WTC11 (cell line): ENCODE measurements at regions not wholly inside any gene's neighbourhood (a gene's known extent, or its start where the extent isn't known, plus 50 kb on each side); places are given as distances from the start of the nearest gene placed in this dataset.

ENCODE experiments used
- ATAC-seq: fragments of 200-7000 bp; cut with Tn5 transposase; 2 replicates; pipeline ENCODE4 v1.10.0; 2021; ENCODE audit warnings: mild to moderate bottlenecking, moderate library complexity
- CTCF ChIA-PET: fragments of 300-600 bp; sonication (Branson Sonifier 250); formaldehyde crosslinking; loops from one replicate; lab custom pipeline; 2021; ENCODE audit warnings: antibody characterized with exemption; lab: Charles Lee
- POLR2A ChIA-PET: fragments of 350-600 bp; sonication (Branson Sonifier 250); formaldehyde crosslinking; loops from one replicate; lab custom pipeline; 2021; ENCODE audit warnings: antibody characterized with exemption; lab: Charles Lee
- DNase-seq: peaks from one replicate; pipeline ENCODE4 v3.0.0; 2021; ENCODE audit warnings: low spot score
- H3K27ac Mint-ChIP-seq: 2 replicates; pipeline ENCODE4 v1.8.0; 2021; ENCODE audit warnings: mixed read lengths
- H3K27me3 Mint-ChIP-seq: 2 replicates; pipeline ENCODE4 v1.8.0; 2021; ENCODE audit warnings: low read depth, mild to moderate bottlenecking, moderate library complexity, mixed read lengths
- H3K36me3 Mint-ChIP-seq: 2 replicates; pipeline ENCODE4 v1.8.0; 2021; ENCODE audit warnings: mixed read lengths
- H3K4me1 Mint-ChIP-seq: 2 replicates; pipeline ENCODE4 v1.8.0; 2022; ENCODE audit warnings: mixed read lengths
- H3K4me3 Mint-ChIP-seq: 2 replicates; pipeline ENCODE4 v1.8.0; 2021; ENCODE audit warnings: mild to moderate bottlenecking, moderate library complexity, mixed read lengths
- H3K9me3 Mint-ChIP-seq: 2 replicates; pipeline ENCODE4 v1.8.0; 2021; ENCODE audit warnings: mixed read lengths
- ATF1 ChIP-seq: sonication (generic); formaldehyde crosslinking; IDR thresholded peaks from 2 replicates; pipeline ENCODE4 v1.8.1; 2023; ENCODE audit warnings: mild to moderate bottlenecking, moderate library complexity, missing genetic modification reagents
- E2F1 ChIP-seq: sonication (generic); formaldehyde crosslinking; IDR thresholded peaks from 2 replicates; pipeline ENCODE4 v1.8.0; 2022; ENCODE audit warnings: mild to moderate bottlenecking, missing genetic modification reagents
- ELF4 ChIP-seq: sonication (generic); formaldehyde crosslinking; IDR thresholded peaks from 2 replicates; pipeline ENCODE4 v1.8.1; 2022; ENCODE audit warnings: low read depth, mild to moderate bottlenecking, moderate library complexity, missing genetic modification reagents
- IRF2 ChIP-seq: sonication (generic); formaldehyde crosslinking; IDR thresholded peaks from 2 replicates; pipeline ENCODE4 v1.8.0; 2022; ENCODE audit warnings: low read depth, missing genetic modification reagents, borderline replicate concordance
- KAT7 ChIP-seq: sonication (generic); formaldehyde crosslinking; IDR thresholded peaks from 2 replicates; pipeline ENCODE4 v1.8.1; 2023; ENCODE audit warnings: missing genetic modification reagents, mild to moderate bottlenecking, borderline replicate concordance
- MXD4 ChIP-seq: fragments of 250-450 bp; sonication (Bioruptor Pico); IDR thresholded peaks from 2 replicates; pipeline ENCODE4 v1.8.0; 2021; ENCODE audit warnings: mild to moderate bottlenecking, moderate library complexity, borderline replicate concordance
- NFE2L1 ChIP-seq: sonication (generic); formaldehyde crosslinking; IDR thresholded peaks from 2 replicates; pipeline ENCODE4 v1.8.1; 2023; ENCODE audit warnings: missing genetic modification reagents
- SP1 ChIP-seq: sonication (generic); formaldehyde crosslinking; conservative IDR thresholded peaks from 2 replicates; pipeline ENCODE4 v1.8.1; 2022; ENCODE audit warnings: missing genetic modification reagents
- TEAD1 ChIP-seq: sonication (generic); formaldehyde crosslinking; IDR thresholded peaks from 2 replicates; pipeline ENCODE4 v1.8.0; 2022; ENCODE audit warnings: mild to moderate bottlenecking, missing genetic modification reagents
- ZNF138 ChIP-seq: sonication (generic); formaldehyde crosslinking; conservative IDR thresholded peaks from 2 replicates; pipeline ENCODE4 v1.8.1; 2022; ENCODE audit warnings: mild to moderate bottlenecking, moderate library complexity, missing genetic modification reagents
- ZNF219 ChIP-seq: sonication (generic); formaldehyde crosslinking; IDR thresholded peaks from 2 replicates; pipeline ENCODE4 v1.8.0; 2023; ENCODE audit warnings: missing genetic modification reagents, mild to moderate bottlenecking, borderline replicate concordance
- TF ChIP-seq, protein P1 (sequence below): sonication (generic); formaldehyde crosslinking; IDR thresholded peaks from 2 replicates; pipeline ENCODE4 v1.8.1; 2022; ENCODE audit warnings: low read depth, missing genetic modification reagents, borderline replicate concordance
- TF ChIP-seq, protein P2 (sequence below): fragments of 250-450 bp; sonication (Bioruptor Pico); conservative IDR thresholded peaks from 2 replicates; pipeline ENCODE4 v1.9.0; 2021; ENCODE audit warnings: mild to moderate bottlenecking
- TF ChIP-seq, protein P3 (sequence below): sonication (generic); formaldehyde crosslinking; IDR thresholded peaks from 2 replicates; pipeline ENCODE4 v1.8.0; 2023; ENCODE audit warnings: missing genetic modification reagents, mild to moderate bottlenecking, borderline replicate concordance
- TF ChIP-seq, protein P4 (sequence below): sonication (generic); formaldehyde crosslinking; IDR thresholded peaks from 2 replicates; pipeline ENCODE4 v1.8.0; 2022; ENCODE audit warnings: mild to moderate bottlenecking, missing genetic modification reagents

GRCh38 chr10:9291081-9291480 lies 1236.6 kb downstream of the GATA3 start:
- Mint-ChIP-seq H3K27ac (no peak overlapping the region), H3K27me3 (peaks cover 3% of the 10 kb centered on the region; the same call in 1 of the 2 replicates), H3K4me1 (peaks cover 17% of the 10 kb centered on the region), H3K36me3 (no peaks in the 10 kb centered on the region), H3K9me3 (0 out of 2 replicates have a peak, but pooled peaks cover 3% of the 10 kb centered on the region), H3K4me3 (no peak overlapping the region)
- ATAC-seq = no peak
- TF ChIP-seq, protein P1, sequence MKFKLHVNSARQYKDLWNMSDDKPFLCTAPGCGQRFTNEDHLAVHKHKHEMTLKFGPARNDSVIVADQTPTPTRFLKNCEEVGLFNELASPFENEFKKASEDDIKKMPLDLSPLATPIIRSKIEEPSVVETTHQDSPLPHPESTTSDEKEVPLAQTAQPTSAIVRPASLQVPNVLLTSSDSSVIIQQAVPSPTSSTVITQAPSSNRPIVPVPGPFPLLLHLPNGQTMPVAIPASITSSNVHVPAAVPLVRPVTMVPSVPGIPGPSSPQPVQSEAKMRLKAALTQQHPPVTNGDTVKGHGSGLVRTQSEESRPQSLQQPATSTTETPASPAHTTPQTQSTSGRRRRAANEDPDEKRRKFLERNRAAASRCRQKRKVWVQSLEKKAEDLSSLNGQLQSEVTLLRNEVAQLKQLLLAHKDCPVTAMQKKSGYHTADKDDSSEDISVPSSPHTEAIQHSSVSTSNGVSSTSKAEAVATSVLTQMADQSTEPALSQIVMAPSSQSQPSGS (CRISPR knock-in tag) = no peak
- TF ChIP-seq, protein P2, sequence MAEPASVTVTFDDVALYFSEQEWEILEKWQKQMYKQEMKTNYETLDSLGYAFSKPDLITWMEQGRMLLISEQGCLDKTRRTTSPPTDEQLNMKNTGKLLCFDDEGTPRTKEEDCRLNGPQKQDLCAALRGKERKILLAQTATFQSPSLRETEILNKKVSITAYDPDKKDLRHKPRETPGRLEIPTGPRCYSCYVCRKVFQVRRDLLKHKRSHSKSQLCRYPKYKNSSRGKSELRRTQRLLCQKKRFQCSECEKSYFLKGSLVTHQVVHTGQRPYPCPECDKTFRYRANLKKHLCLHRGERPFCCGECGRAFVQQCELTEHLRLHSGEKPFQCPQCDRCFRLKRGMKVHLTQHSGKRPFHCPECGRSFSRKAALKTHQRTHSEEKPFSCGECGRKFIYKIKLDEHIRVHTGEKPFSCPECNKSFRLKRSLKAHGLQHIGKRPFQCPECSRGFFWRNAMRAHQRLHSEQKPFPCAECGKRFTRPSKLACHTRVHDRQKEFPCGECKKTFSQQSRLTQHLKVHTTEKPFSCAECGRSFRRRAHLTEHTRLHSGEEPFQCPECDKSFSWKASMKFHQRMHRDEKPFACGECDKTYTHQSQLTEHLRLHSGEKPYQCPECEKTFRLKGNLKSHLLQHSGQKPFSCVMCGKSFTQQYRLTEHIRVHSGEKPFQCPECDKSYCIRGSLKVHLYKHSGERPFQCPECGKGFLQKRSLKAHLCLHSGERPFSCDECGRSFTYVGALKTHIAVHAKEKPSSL (CRISPR knock-in tag) = no peak
- TF ChIP-seq ZNF138 (CRISPR knock-in tag) = no peak
- no peak for TF ChIP-seq KAT7
- TF ChIP-seq, protein P3, sequence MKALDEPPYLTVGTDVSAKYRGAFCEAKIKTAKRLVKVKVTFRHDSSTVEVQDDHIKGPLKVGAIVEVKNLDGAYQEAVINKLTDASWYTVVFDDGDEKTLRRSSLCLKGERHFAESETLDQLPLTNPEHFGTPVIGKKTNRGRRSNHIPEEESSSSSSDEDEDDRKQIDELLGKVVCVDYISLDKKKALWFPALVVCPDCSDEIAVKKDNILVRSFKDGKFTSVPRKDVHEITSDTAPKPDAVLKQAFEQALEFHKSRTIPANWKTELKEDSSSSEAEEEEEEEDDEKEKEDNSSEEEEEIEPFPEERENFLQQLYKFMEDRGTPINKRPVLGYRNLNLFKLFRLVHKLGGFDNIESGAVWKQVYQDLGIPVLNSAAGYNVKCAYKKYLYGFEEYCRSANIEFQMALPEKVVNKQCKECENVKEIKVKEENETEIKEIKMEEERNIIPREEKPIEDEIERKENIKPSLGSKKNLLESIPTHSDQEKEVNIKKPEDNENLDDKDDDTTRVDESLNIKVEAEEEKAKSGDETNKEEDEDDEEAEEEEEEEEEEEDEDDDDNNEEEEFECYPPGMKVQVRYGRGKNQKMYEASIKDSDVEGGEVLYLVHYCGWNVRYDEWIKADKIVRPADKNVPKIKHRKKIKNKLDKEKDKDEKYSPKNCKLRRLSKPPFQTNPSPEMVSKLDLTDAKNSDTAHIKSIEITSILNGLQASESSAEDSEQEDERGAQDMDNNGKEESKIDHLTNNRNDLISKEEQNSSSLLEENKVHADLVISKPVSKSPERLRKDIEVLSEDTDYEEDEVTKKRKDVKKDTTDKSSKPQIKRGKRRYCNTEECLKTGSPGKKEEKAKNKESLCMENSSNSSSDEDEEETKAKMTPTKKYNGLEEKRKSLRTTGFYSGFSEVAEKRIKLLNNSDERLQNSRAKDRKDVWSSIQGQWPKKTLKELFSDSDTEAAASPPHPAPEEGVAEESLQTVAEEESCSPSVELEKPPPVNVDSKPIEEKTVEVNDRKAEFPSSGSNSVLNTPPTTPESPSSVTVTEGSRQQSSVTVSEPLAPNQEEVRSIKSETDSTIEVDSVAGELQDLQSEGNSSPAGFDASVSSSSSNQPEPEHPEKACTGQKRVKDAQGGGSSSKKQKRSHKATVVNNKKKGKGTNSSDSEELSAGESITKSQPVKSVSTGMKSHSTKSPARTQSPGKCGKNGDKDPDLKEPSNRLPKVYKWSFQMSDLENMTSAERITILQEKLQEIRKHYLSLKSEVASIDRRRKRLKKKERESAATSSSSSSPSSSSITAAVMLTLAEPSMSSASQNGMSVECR = no peak
- TF ChIP-seq E2F1 = no peak
- no peak for TF ChIP-seq ATF1 (CRISPR knock-in tag)
- no peak for TF ChIP-seq IRF2 (CRISPR knock-in tag)
- no peak for TF ChIP-seq ZNF219 (CRISPR knock-in tag)
- no peak for TF ChIP-seq MXD4 (CRISPR knock-in tag)
- no peak for TF ChIP-seq TEAD1 (CRISPR knock-in tag)
- TF ChIP-seq, protein P4, sequence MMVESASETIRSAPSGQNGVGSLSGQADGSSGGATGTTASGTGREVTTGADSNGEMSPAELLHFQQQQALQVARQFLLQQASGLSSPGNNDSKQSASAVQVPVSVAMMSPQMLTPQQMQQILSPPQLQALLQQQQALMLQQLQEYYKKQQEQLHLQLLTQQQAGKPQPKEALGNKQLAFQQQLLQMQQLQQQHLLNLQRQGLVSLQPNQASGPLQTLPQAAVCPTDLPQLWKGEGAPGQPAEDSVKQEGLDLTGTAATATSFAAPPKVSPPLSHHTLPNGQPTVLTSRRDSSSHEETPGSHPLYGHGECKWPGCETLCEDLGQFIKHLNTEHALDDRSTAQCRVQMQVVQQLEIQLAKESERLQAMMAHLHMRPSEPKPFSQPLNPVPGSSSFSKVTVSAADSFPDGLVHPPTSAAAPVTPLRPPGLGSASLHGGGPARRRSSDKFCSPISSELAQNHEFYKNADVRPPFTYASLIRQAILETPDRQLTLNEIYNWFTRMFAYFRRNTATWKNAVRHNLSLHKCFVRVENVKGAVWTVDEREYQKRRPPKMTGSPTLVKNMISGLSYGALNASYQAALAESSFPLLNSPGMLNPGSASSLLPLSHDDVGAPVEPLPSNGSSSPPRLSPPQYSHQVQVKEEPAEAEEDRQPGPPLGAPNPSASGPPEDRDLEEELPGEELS (CRISPR knock-in tag) = no peak
- no peak for TF ChIP-seq NFE2L1
- TF ChIP-seq ELF4 = no peak
- TF ChIP-seq SP1 (CRISPR knock-in tag) = no peak
- DNase-seq = no peak
- ChIA-PET CTCF (no interaction called here), POLR2A (no interaction called here)
